HG02885 (cell line): ENCODE measurements at regions not wholly inside any gene's neighbourhood (a gene's known extent, or its start where the extent isn't known, plus 50 kb on each side); places are given as distances from the start of the nearest gene placed in this dataset.
"Not testable (repeated sequence)": the region's sequence is repeated elsewhere in the genome, so short reads cannot be mapped to it uniquely, and the experiment has no call there.

Experiments used
- ATAC-seq: cut with Tn5 transposase; IDR thresholded peaks from one replicate; pipeline ENCODE4 v1.9.1; 2021; ENCODE audit warnings: mild to moderate bottlenecking; ENCODE audit not compliant: unreplicated experiment, poor library complexity

- ATAC-seq, result no peak
These were observed 185.5 kb upstream of the CDH4 start for GRCh38 chr20:61066526-61066925.

GRCh38 chr20:61067221-61067620, 184.8 kb upstream of the CDH4 start:
- no peak for ATAC-seq

GRCh38 chr20:61072398-61072797, 179.7 kb upstream of the CDH4 start:
- no peak for ATAC-seq

DNA sequence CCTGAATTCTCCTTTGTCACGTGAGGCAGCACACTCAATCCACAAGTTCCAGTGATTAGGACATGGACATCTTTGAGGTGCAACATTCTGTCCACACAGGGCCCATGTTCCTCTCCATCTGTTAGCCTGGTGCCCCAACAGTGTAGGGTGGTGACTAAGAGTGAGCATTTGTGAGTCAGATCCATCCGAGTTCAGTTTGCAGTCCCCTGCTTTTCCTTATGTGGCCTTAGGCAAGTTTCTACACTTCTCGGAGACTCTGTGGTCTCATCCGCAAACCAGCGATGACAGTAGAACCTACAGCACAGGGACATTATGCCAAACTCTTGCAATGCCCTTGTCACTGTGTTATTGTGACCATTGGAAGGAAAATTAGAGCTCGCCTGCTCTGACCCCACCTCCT, 178.7 kb upstream of the CDH4 start:
- ATAC-seq, result no peak

DNA sequence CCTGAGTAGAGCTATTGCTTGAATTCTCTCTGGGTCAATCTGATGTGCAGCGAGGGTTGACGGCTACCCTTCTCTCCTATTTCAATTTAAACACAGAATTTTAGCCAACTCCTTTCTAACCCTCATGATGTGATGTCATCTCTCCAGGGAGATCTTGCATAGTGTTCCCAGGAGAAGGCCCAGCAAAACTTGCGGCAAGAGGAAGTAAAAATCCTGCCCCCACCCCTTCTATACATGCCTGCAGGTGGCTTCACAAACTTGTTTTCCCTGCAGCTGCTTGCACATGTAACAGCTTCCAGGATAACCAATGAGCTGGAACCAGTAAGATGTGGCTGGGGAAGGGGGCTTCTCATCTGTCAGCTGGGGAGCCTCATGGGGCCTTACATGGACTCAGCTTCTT, 169.3 kb upstream of the CDH4 start:
- ATAC-seq, result no peak

GRCh38 chr20:61083431-61083830, 168.6 kb upstream of the CDH4 start:
- ATAC-seq, result no peak

DNA sequence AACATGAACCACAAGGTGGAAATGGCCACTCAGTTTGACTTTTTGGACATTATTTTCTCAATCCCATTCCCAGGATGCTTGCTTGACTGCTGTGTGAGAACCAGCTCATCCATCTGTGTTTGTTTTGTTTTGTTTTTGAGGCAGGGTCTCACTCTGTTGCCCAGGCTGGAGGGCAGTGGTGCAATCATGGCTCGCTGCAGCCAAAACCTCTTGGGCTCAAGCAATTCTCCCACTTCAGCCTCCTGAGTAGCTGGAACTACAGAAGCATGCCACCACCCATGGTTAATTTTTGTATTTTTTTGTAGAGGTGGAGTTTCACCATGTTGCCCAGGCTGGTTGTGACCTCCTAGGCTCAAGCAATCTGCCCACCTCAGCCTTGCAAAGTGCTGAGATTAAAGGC, 166.0 kb upstream of the CDH4 start:
- ATAC-seq, result no peak

DNA sequence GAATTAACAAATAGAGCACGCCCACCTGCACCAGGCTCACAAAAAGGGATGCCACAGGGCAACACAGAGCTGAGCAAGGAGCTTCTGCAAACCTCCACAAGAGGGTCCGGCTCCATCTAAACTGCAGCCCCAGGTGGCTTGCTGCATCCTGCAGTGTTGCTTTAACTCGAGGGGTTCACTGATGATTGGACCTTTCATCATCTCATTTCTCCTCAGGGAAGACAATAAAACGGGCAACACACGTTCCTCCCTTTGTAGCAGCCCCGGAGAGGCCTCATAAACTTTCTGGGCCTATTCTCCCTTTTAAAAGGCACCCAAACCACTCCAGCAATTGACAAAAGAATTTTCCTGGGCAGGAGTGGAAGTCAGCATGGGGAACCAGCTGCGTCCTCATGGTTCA, 161.5 kb upstream of the CDH4 start:
- no peak for ATAC-seq

GRCh38 chr20:61092251-61092650, 159.8 kb upstream of the CDH4 start:
- ATAC-seq, result no peak

DNA sequence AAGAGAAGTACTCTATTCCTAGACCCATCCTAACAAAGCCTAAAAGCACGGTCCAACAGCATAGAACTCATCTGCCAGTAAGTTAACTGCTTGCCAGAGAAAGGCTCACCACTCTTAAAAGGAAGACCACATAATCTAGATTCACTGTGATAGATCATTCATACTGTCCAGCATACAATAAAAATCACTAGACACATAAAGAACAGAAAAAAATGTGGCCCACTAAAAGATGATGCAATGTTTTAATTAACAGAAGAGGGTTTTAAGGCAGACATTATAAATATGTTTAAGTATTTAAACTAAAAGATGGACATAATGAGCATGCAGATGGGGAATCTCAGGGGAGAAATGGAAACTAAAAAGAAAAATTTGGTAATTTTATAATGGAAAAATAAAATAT, 157.5 kb upstream of the CDH4 start:
- no peak for ATAC-seq

DNA sequence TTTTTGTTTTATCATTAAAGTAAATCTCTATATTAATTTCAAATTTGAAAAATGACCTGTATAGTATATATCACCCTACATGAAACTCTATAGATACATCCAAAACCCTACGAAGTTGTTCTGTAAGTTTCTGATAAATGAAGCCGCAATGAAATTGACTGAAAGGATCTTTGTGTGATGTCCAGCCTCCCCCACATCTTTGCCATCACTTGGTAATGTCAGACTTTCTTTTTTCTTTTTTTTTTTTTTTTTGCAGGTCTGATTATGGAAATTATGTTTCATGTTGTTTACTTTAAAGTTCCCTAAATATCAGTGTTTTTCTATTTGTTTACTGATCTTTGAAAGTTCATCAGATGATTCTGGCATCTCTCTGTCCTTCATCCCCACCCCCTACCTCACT, 155.6 kb upstream of the CDH4 start:
- ATAC-seq, result no peak

GRCh38 chr20:61099806-61100205, 152.3 kb upstream of the CDH4 start:
- no peak for ATAC-seq

GRCh38 chr20:61100489-61100888, 151.6 kb upstream of the CDH4 start:
- ATAC-seq, result no peak

GRCh38 chr20:61101321-61101720, 150.7 kb upstream of the CDH4 start:
- not testable (repeated sequence) for ATAC-seq

DNA sequence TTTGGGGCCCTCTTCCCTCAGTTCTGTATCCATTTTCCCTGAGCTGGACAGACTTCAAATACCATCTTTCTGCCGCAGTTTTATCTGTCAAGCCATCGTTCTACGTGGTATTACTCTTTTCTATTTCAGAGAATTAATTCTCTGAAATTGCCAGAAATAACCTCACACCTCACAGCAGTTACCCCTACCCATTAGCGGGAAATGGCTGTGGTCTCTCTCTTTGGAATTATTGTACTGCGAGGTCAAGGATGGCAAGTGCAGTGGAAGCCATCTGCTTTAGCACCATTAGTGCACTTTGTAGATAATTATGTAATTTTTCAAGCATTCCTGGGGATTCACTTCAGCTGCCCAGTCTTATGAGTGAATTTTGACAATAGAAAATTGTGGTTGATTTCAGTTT, 147.8 kb upstream of the CDH4 start:
- no peak for ATAC-seq

DNA sequence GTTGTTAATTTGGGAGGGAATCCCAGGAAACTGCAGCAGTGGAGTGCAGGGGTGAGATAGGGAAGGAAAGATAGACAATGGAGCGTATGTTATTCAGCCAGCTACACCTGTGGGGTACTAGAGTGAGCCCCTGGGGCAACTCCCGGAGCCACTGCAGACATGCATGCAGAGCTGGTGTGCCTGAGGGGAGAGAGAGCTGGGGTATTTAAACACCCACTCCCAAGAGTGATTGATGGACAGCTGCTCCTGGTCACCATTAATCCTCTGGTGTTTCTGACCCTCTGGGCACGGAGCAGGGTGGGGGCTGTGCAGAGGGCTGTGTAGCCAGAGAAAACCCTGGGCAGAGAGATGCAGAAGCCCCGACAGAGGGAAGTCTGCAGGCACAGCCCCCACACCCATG, 146.7 kb upstream of the CDH4 start:
- ATAC-seq, result no peak

DNA sequence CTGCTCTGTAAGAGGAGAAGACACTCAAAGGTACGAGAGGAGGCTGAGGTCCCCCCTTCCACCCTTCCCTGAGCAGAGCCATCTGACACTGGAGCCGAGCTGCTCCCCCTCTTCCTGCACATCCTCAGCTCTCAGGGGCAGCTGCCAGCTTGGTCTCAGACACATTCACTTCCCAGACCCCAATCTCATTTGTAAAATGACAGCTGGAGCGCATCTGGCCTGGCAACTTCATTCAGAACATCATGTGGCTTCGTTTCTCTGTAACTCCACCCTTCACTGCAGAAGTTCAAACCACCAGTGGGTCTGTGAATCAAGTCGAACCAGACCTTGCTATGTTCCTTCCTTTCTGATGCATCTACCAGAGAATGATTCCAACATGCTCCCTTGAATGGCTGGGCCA, 145.6 kb upstream of the CDH4 start:
- no peak for ATAC-seq

DNA sequence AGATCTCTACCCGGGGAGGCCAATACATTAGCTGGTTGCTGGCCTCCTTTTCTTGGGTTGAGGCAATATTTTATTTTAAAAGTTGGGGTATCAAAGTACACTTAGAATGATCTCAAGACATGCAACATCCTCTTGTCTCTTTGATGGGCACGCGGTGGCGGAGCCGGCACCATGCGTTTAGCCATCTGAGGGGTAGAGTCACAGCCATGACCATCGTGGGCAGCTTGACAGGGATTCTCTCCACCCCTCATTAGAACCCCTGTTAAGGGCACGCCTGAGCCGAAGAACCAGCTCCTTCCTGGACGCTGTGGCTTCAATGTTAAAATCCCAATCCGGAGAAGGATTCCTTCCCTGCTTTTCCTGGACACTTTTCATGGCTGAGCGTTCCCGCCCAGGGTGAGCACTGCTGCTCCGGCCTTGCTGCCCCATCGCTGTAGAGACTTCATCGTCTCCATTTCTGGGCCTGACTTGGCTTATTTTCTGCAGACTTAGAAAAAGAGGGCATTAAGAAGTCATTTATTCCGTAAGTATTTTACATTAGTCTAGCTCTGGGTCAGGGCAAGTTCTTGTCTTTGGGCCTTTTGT, 142.7 kb upstream of the CDH4 start:
- ATAC-seq, result no peak

- ATAC-seq, result no peak
These were observed 139.5 kb upstream of the CDH4 start for GRCh38 chr20:61112515-61112914.

- ATAC-seq, result no peak
These were observed 138.3 kb upstream of the CDH4 start for GRCh38 chr20:61113731-61114130.

DNA sequence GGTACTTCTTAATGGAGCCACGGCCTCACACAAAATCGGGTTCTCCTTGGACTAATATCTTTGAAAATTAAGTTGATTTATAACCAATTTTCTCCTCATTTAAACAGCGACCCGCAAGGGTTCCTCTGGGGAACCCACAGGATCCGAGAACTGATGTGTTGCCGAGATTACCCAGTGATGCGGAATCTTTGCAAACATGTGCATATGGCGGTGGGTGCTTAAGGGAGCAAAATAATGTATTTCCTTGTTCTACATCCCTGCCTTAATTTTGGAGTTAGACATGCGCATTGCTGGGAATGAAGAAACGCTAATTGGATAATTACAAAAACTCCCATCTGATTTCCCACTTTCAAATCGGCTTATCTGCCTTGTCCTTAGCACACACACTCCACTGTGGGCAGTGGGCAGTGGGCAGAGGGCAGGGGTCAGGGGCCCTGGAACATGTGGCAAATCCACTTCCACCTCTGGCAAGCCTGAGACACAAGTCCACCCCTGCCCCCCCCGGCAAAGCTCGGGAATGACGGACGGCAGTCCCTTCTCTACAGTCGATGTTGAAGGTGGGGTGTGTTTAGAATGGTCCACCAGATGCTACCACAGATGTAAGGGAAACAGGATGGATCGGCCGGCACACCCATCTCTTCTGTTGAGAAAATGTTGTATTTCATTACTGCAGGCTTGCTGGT, 137.4 kb upstream of the CDH4 start:
- ATAC-seq, result no peak

DNA sequence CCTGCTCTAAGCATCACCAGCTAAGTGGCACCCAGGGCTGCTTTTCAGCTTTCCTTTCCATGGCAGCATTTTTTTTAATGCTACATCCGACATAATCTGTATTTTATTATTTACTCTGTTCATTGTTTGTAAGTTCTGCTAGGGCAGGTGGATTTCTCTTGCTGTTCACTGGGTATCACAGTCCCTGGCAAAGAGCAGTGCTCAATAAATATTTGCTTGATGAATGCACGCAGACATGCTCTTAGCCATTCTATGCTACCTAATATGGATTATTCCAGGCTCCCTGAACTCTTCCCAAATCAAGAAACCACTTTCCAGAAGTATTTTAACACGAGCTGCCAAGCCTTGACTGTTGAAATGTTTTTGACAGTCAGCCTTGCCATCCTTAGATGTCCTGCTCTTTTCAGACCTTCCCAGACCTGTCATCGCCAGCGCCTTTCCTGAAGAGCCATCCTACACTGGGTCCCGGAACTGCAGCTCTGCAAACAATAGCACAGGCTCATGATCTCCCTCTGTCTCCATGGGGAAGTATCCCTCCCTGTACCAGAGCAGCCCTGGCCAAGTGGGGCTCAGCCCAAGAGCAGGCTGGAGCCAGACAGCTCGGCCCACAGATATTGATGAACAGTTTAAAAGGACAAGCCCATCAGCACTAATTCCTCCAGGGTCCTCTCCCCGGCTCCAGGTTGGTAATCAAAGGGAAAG, 136.5 kb upstream of the CDH4 start:
- ATAC-seq, result no peak
